ENCODE measurements at regions not wholly inside any gene's neighbourhood (a gene's known extent, or its start where the extent isn't known, plus 50 kb on each side); places are given as distances from the start of the nearest gene placed in this dataset.

GRCh38 chr10:88127269-88127668 is 263.8 kb downstream of the PTEN start:
- no peaks in the 10 kb centered on the region for H3K36me3 ChIP-seq (ENCODE audit: control insufficient read depth, insufficient read depth, low read length)
- DNase-seq (ENCODE audit: extremely low read depth, insufficient read length) = no peak
- H3K4me3 ChIP-seq (replicated peaks; ENCODE audit: low read depth, low read length) = no peak overlapping the region
- no peaks in the 10 kb centered on the region for H3K27me3 ChIP-seq (replicated peaks; ENCODE audit: control insufficient read depth, insufficient read depth, low read length)
- TF ChIP-seq CTCF (IDR thresholded peaks at IDR 0.05; ENCODE audit: insufficient read depth, low read length, poor library complexity, severe bottlenecking) = no peak

GRCh38 chr10:88127766-88128165 is 264.3 kb downstream of the PTEN start:
- Histone ChIP-seq H3K4me3 (replicated peaks; ENCODE audit: low read depth, low read length) (no peak overlapping the region), H3K27me3 (replicated peaks; ENCODE audit: control insufficient read depth, insufficient read depth, low read length) (no peaks in the 10 kb centered on the region), H3K36me3 (ENCODE audit: control insufficient read depth, insufficient read depth, low read length) (no peaks in the 10 kb centered on the region)
- TF ChIP-seq CTCF (IDR thresholded peaks at IDR 0.05; ENCODE audit: insufficient read depth, low read length, poor library complexity, severe bottlenecking) = no peak
- DNase-seq (ENCODE audit: extremely low read depth, insufficient read length) = no peak

GRCh38 chr10:88129013-88129412 is 265.6 kb downstream of the PTEN start:
- Histone ChIP-seq H3K36me3 (ENCODE audit: control insufficient read depth, insufficient read depth, low read length) (no peaks in the 10 kb centered on the region), H3K4me3 (replicated peaks; ENCODE audit: low read depth, low read length) (no peak overlapping the region), H3K27me3 (replicated peaks; ENCODE audit: control insufficient read depth, insufficient read depth, low read length) (no peaks in the 10 kb centered on the region)
- no peak for TF ChIP-seq CTCF (IDR thresholded peaks at IDR 0.05; ENCODE audit: insufficient read depth, low read length, poor library complexity, severe bottlenecking)
- no peak for DNase-seq (ENCODE audit: extremely low read depth, insufficient read length)

- no peak overlapping the region for H3K4me3 ChIP-seq (replicated peaks; ENCODE audit: low read depth, low read length)
- TF ChIP-seq CTCF (IDR thresholded peaks at IDR 0.05; ENCODE audit: insufficient read depth, low read length, poor library complexity, severe bottlenecking) = no peak
- DNase-seq (ENCODE audit: extremely low read depth, insufficient read length) = no peak
- H3K27me3 ChIP-seq (replicated peaks; ENCODE audit: control insufficient read depth, insufficient read depth, low read length) = no peaks in the 10 kb centered on the region
- H3K36me3 ChIP-seq (ENCODE audit: control insufficient read depth, insufficient read depth, low read length) = no peaks in the 10 kb centered on the region
Measured at GRCh38 chr10:88130912-88131311, 267.5 kb downstream of the PTEN start.

GRCh38 chr10:88131511-88132139 is 268.2 kb downstream of the PTEN start:
- no peak for DNase-seq (ENCODE audit: extremely low read depth, insufficient read length)
- no peaks in the 10 kb centered on the region for H3K27me3 ChIP-seq (replicated peaks; ENCODE audit: control insufficient read depth, insufficient read depth, low read length)
- H3K4me3 ChIP-seq (replicated peaks; ENCODE audit: low read depth, low read length) = no peak overlapping the region
- no peaks in the 10 kb centered on the region for H3K36me3 ChIP-seq (ENCODE audit: control insufficient read depth, insufficient read depth, low read length)
- no peak for TF ChIP-seq CTCF (IDR thresholded peaks at IDR 0.05; ENCODE audit: insufficient read depth, low read length, poor library complexity, severe bottlenecking)

GRCh38 chr10:88136712-88137111 is 273.3 kb downstream of the PTEN start:
- TF ChIP-seq CTCF (IDR thresholded peaks at IDR 0.05; ENCODE audit: insufficient read depth, low read length, poor library complexity, severe bottlenecking) = no peak

More at GRCh38 chr10:88136712-88137111, 273.3 kb downstream of the PTEN start:
- Histone ChIP-seq H3K27me3 (replicated peaks; ENCODE audit: control insufficient read depth, insufficient read depth, low read length) (no peaks in the 10 kb centered on the region), H3K36me3 (ENCODE audit: control insufficient read depth, insufficient read depth, low read length) (no peaks in the 10 kb centered on the region), H3K4me3 (replicated peaks; ENCODE audit: low read depth, low read length) (no peak overlapping the region)
- no peak for DNase-seq (ENCODE audit: extremely low read depth, insufficient read length)
